Motor neuron (in vitro differentiated cells): ENCODE measurements at regions not wholly inside any gene's neighbourhood (a gene's known extent, or its start where the extent isn't known, plus 50 kb on each side); places are given as distances from the start of the nearest gene placed in this dataset.

ENCODE experiments used
- ATAC-seq, 8 experiments: fragments of 200-7000 bp; cut with Tn5 transposase; replicated peaks in 6 of 8; 2 replicates each; pipeline ENCODE4 v1.8.0; 2021; ENCODE audit warnings: mild to moderate bottlenecking in 8 of 8, moderate library complexity in 8 of 8
- H3K27ac ChIP-seq, 2 donors: fragments of 250-450 bp; sonication (Bioruptor Pico); 2 replicates each; pipeline ENCODE4 v1.9.0; 2021; ENCODE audit warnings: antibody characterized with exemption in 2 of 2, mild to moderate bottlenecking in 2 of 2, moderate library complexity in 1 of 2
- H3K4me1 ChIP-seq, 2 donors: fragments of 250-450 bp; sonication (Bioruptor Pico); replicated peaks in 1 of 2; 2 replicates each; pipeline ENCODE4 v1.6.1; 2021; ENCODE audit warnings: antibody characterized with exemption in 2 of 2, mild to moderate bottlenecking in 2 of 2, moderate library complexity in 1 of 2
- H3K4me3 ChIP-seq, 5 donors: fragments of 250-450 bp; sonication (Bioruptor Pico); 2 replicates each; pipeline ENCODE4 v1.9.0; 2021; ENCODE audit warnings: antibody characterized with exemption in 5 of 5, mild to moderate bottlenecking in 5 of 5, moderate library complexity in 4 of 5
- whole genome bisulfite sequencing, 10 experiments: fragments of 450-650 bp; shearing (Covaris generic); methylation state at CpG; one replicate each; pipeline ENCODE4 v1.0.0; 2022; 5-methylcytosine and 5-hydroxymethylcytosine counted together
- in situ Hi-C, 9 experiments: fragments of 400-800 bp; cut with MboI; loops; one replicate each; pipeline ENCODE4 v1.15.0; 2021; ENCODE audit warnings: low sequenced_read_pairs in 9 of 9, low pct_unique_long_range_greater_than_20kb in 2 of 9; ENCODE audit not compliant: unreplicated experiment in 9 of 9

GRCh38 chr5:39816156-39816845, 391.5 kb upstream of the DAB2 start:
- no peak for ATAC-seq
- in situ Hi-C loops, result no loop called here
- Histone ChIP-seq H3K4me3 (no peak overlapping the region), H3K27ac (no peak overlapping the region), H3K4me1 (peaks cover 0 to 9% of the 10 kb centered on the region in 2 donors)
- 33 to 73% (median 66%) methylated on average over 1 to 5 of the region's 5 CpGs for WGBS, 10 experiments

GRCh38 chr5:39815711-39816110, 390.9 kb upstream of the DAB2 start:
- Histone ChIP-seq H3K4me1 (peaks cover 0 to 9% of the 10 kb centered on the region in 2 donors), H3K27ac (no peak overlapping the region), H3K4me3 (no peak overlapping the region)
- in situ Hi-C loops, result no loop called here
- no peak for ATAC-seq
- 0 to 70% (median 38%) methylated on average over 1 to 2 of the region's 2 CpGs; no CpG with 5 or more reads in 2 of the 10 experiments for WGBS, 10 experiments

- in situ Hi-C loops, result no loop called here
- Histone ChIP-seq H3K4me3 (no peak overlapping the region), H3K27ac (no peak overlapping the region), H3K4me1 (peaks cover 0 to 3% of the 10 kb centered on the region in 2 donors)
- ATAC-seq, result no peak
Measured at GRCh38 chr5:39811381-39811780, 386.6 kb upstream of the DAB2 start.

- WGBS, 10 experiments, result 30 to 91% (median 78%) methylated on average over 2 to 5 of the region's 6 CpGs; no CpG with 5 or more reads in 2 of the 10 experiments
- no peak for ATAC-seq
- H3K27ac ChIP-seq, result no peak overlapping the region
- H3K4me3 ChIP-seq, result no peak overlapping the region
- H3K4me1 ChIP-seq, result no peaks in the 10 kb centered on the region
- in situ Hi-C loops, result no loop called here
Measured at GRCh38 chr5:39808656-39809055, 383.9 kb upstream of the DAB2 start.

DNA sequence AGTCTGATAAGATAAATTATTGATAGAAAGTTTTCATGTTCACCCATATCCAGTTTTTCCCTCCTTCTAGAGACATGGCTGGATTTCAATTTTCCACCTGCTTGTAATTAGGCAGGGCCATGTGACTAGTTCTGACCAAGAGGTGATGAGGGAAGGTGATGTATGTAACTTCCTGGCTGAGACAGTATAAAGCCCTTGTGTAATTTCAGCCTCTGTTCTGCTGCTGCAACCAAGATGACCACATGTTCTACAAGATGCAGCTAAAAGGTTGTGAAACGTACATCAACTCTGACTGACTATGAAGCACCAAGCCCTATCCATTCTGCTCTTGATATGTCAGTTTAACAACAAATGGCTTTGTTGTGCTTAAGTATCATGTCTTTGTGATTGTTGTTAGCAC, 376.5 kb upstream of the DAB2 start:
- ATAC-seq, result no peak

GRCh38 chr5:39800042-39800601, 375.3 kb upstream of the DAB2 start:
- Histone ChIP-seq H3K4me1 (no peaks in the 10 kb centered on the region), H3K4me3 (no peak overlapping the region), H3K27ac (no peak overlapping the region)
- in situ Hi-C loops, result no loop called here
- ATAC-seq, result no peak
- 17 to 79% (median 53%) methylated on average over 1 to 3 of the region's 3 CpGs; no CpG with 5 or more reads in 2 of the 10 experiments for WGBS, 10 experiments

More for the DNA sequence above, 376.5 kb upstream of the DAB2 start:
- WGBS, 10 experiments, result 43 to 100% (median 67%) methylated on average over 1 of the region's 1 CpG; no CpG with 5 or more reads in 1 of the 10 experiments
- no peak overlapping the region for H3K27ac ChIP-seq
- in situ Hi-C loops, result no loop called here
- H3K4me3 ChIP-seq, result no peak overlapping the region
- H3K4me1 ChIP-seq, result no peaks in the 10 kb centered on the region

DNA sequence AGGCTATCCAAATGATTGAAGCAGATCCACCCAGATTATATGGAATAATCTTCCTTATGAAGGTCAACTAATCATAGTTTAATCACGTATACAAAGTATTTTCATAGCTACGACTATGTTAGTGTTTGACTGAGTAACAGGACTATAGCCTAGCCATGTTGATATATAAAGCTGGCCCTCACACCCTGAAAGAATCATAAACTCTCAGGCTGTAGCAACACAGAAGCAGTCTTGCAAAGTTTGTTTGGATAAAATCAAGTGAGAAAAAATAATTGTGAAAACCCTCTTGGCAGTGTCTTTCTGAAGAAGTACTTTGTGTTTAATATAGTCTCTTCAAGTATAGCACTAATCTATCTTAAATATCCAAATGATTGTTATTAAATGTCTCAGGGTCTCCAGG, 374.5 kb upstream of the DAB2 start:
- H3K4me3 ChIP-seq, result no peak overlapping the region
- in situ Hi-C loops, result no loop called here
- H3K27ac ChIP-seq, result no peak overlapping the region
- no peaks in the 10 kb centered on the region for H3K4me1 ChIP-seq
- no peak for ATAC-seq
- WGBS, 10 experiments, result 41 to 100% (median 80%) methylated on average over 2 of the region's 2 CpGs; no CpG with 5 or more reads in 2 of the 10 experiments

DNA sequence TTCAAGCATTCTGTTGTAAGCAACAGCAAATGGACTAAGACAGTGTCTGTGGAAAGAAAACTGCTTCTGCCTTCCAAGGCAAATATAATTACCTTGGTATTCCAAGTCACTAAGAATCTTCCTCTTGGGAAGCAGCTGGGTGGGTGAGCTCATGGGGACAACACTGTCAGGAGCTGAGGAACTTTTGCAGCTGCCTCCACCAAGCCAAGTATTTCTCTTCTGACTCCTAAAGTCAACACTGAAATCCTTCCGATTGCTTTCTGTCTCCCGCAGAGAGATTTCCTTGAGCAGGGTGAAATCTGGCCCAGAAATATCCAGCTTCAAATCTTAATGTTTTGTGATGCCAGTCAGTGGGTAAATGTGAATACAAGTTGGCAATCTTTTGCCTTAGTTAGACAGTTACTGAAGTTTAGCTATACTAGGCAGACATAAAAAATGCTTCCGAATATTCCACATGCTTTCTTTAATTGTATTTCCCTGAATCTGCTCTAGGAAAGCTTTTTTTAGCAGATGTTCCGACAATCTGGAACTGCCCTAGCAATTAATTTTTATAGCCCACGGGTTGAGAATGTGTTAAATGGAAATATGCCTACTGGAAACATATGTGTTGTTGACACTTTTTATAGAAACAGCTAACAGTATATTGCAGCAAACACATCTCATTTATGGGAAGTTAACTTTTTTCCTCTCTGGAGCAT, 369.9 kb upstream of the DAB2 start:
- H3K4me1 ChIP-seq, result no peaks in the 10 kb centered on the region
- WGBS, 10 experiments, result 6 to 80% (median 33%) methylated on average over 1 to 5 of the region's 5 CpGs; no CpG with 5 or more reads in 1 of the 10 experiments
- in situ Hi-C loops, result no loop called here
- peak in 3 of 8 experiments; percentile 69 to 91 (median 77) for ATAC-seq
- no peak overlapping the region for H3K27ac ChIP-seq
- no peak overlapping the region for H3K4me3 ChIP-seq

DNA sequence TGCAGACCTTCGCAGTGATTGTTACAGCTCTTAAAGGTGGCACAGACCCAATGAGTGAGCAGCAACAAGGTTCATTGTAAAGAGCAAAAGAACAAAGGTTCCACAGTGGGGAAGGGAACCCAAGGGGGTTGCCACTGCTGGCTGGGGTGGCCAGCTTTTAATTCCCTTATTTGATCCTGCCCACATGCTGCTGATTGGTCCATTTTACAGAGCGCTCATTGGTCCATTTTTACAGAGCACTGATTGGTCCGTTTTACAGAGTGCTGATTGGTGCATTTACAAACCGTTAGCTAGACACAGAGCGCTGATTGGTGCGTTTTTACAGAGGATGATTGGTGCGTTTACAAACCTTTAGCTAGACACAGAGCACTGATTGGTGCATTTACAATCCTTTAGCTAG, 360.6 kb upstream of the DAB2 start:
- Histone ChIP-seq H3K27ac (no peak overlapping the region), H3K4me3 (no peak overlapping the region), H3K4me1 (no peaks in the 10 kb centered on the region)
- ATAC-seq, result no peak
- in situ Hi-C loops, result no loop called here
- 57 to 100% (median 97%) methylated on average over 1 to 7 of the region's 7 CpGs; no CpG with 5 or more reads in 1 of the 10 experiments for WGBS, 10 experiments

- Histone ChIP-seq H3K4me3 (no peak overlapping the region), H3K27ac (no peak overlapping the region), H3K4me1 (no peaks in the 10 kb centered on the region)
- ATAC-seq, result no peak
- 34 to 92% (median 68%) methylated on average over 1 to 3 of the region's 3 CpGs for WGBS, 10 experiments
- in situ Hi-C loops, result no loop called here
Measured at GRCh38 chr5:39783756-39784421, 359.1 kb upstream of the DAB2 start.

GRCh38 chr5:39780347-39780746, 355.6 kb upstream of the DAB2 start:
- peak in 3 of 8 experiments; percentile 98 to 100 (median 99) for ATAC-seq
- Histone ChIP-seq H3K27ac (no peak overlapping the region), H3K4me1 (no peaks in the 10 kb centered on the region), H3K4me3 (no peak overlapping the region)
- in situ Hi-C loops, result no loop called here

GRCh38 chr5:39779831-39780230, 355.1 kb upstream of the DAB2 start:
- H3K4me3 ChIP-seq, result no peak overlapping the region
- WGBS, 10 experiments, result 0 to 100% (median 40%) methylated on average over 1 of the region's 1 CpG; no CpG with 5 or more reads in 5 of the 10 experiments
- in situ Hi-C loops, result no loop called here
- peak in 3 of 8 experiments; percentile 4 to 46 (median 10) for ATAC-seq
- no peaks in the 10 kb centered on the region for H3K4me1 ChIP-seq
- H3K27ac ChIP-seq, result no peak overlapping the region

- 74 to 100% (median 94%) methylated on average over 2 to 5 of the region's 5 CpGs; no CpG with 5 or more reads in 1 of the 10 experiments for WGBS, 10 experiments
- Histone ChIP-seq H3K4me3 (no peak overlapping the region), H3K27ac (no peak overlapping the region), H3K4me1 (no peaks in the 10 kb centered on the region)
- ATAC-seq, result no peak
- in situ Hi-C loops, result no loop called here
Measured at GRCh38 chr5:39775797-39776365, 351.1 kb upstream of the DAB2 start.
